ENCODE measurements at regions not wholly inside any gene's neighbourhood (a gene's known extent, or its start where the extent isn't known, plus 50 kb on each side); places are given as distances from the start of the nearest gene placed in this dataset.

- POLR2A ChIA-PET (ENCODE audit: low non-redundant PET) = no interaction called here
- CTCF ChIA-PET = interaction anchor here (0.6 to 0.7 kb wide), 2 partner anchors 23 to 1679 kb away, joined by 3 to 5 read pairs; no protein-coding TSS in a partner anchor
- no peak for TF ChIP-seq CTCF (conservative IDR thresholded peaks at IDR 0.05; ENCODE audit: low read depth)
- no peak overlapping the region for H3K27ac ChIP-seq
- no peak for DNase-seq (ENCODE audit: low spot score)
These were observed 161.3 kb upstream of the HNRNPA3 start for GRCh38 chr2:177051278-177051677.

GRCh38 chr2:177052471-177052870 is 160.1 kb upstream of the HNRNPA3 start:
- DNase-seq (ENCODE audit: low spot score) = no peak
- ChIA-PET CTCF (interaction anchor here (0.6 kb wide), 1 partner anchor 726 kb away, joined by 3 read pairs; no protein-coding TSS in a partner anchor), POLR2A (ENCODE audit: low non-redundant PET) (no interaction called here)
- no peak for TF ChIP-seq CTCF (conservative IDR thresholded peaks at IDR 0.05; ENCODE audit: low read depth)
- no peak overlapping the region for H3K27ac ChIP-seq

- POLR2A ChIA-PET (ENCODE audit: low non-redundant PET) = no interaction called here
- H3K27ac ChIP-seq = no peak overlapping the region
- TF ChIP-seq CTCF (conservative IDR thresholded peaks at IDR 0.05; ENCODE audit: low read depth) = no peak
- no peak for DNase-seq (ENCODE audit: low spot score)
- CTCF ChIA-PET = no interaction called here
These were observed 159.6 kb upstream of the HNRNPA3 start for GRCh38 chr2:177053038-177053437.

- no peak for DNase-seq (ENCODE audit: low spot score)
- POLR2A ChIA-PET (ENCODE audit: low non-redundant PET) = no interaction called here
- H3K27ac ChIP-seq = no peak overlapping the region
- no peak for TF ChIP-seq CTCF (conservative IDR thresholded peaks at IDR 0.05; ENCODE audit: low read depth)
- CTCF ChIA-PET = no interaction called here
These were observed 158.9 kb upstream of the HNRNPA3 start for GRCh38 chr2:177053716-177054115.

GRCh38 chr2:177056481-177056929 is 156.1 kb upstream of the HNRNPA3 start:
- ChIA-PET POLR2A (ENCODE audit: low non-redundant PET) (no interaction called here), CTCF (interaction anchor here (0.7 to 1.0 kb wide), 3 partner anchors 15 to 1291 kb away, joined by 3 to 5 read pairs (median 3); no protein-coding TSS in a partner anchor)
- TF ChIP-seq CTCF (conservative IDR thresholded peaks at IDR 0.05; ENCODE audit: low read depth) = no peak
- no peak overlapping the region for H3K27ac ChIP-seq
- no peak for DNase-seq (ENCODE audit: low spot score)

- TF ChIP-seq CTCF (conservative IDR thresholded peaks at IDR 0.05; ENCODE audit: low read depth) = no peak
- no peak for DNase-seq (ENCODE audit: low spot score)
- ChIA-PET CTCF (interaction anchor here (0.6 kb wide), 1 partner anchor 44 kb away, joined by 6 read pairs; no protein-coding TSS in a partner anchor), POLR2A (ENCODE audit: low non-redundant PET) (no interaction called here)
- H3K27ac ChIP-seq = no peak overlapping the region
These were observed 153.8 kb upstream of the HNRNPA3 start for GRCh38 chr2:177058747-177059146.

Measured in RWPE1 (cell line).